HG02852 (cell line): ENCODE measurements at regions not wholly inside any gene's neighbourhood (a gene's known extent, or its start where the extent isn't known, plus 50 kb on each side); places are given as distances from the start of the nearest gene placed in this dataset.

Experiments
- ATAC-seq: cut with Tn5 transposase; IDR thresholded peaks from one replicate; pipeline ENCODE4 v1.9.1; 2021; ENCODE audit warnings: mild to moderate bottlenecking, moderate library complexity; ENCODE audit not compliant: unreplicated experiment

DNA sequence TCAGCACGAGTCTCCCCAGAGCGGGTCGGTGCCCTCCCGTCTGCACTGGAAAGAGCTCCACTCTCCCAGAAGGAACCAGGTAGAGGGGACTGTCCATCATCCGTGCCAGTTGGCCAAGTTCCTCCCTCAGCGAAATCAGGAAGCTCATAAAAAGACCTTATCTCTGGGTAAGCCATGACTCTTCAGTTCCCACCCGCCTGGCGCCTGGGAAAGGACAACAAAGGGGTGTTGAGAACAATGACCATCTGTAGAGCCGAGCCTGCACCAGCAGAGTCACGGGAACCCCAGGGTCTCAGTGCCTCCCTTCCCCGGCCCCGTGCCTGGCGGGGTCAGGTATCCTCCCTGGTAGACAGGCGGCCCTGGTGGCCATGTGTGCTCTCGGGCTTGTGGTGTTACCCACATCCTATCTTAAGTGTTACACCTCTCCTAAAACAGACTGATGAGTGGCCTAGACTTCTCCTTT is 190.7 kb downstream of the AXIN2 start:
- ATAC-seq, result no peak

DNA sequence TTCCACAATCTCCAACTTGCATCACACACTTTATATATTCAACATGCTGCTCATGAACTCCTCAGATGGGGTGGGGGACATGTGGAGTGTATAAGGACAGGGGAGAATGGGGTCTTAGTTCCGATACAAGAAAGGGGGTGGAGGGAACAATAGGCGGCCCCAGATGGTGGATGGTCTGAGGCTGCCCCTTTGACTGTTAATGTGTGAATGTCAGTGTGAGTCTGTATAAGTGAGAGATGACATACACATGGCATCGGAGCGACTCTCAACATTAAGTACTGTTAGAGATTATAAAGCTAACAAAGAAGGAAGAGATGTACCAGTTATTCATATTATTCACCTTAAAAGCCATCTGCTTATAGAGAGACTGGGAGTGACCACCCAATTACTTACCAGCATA is 193.1 kb downstream of the AXIN2 start:
- no peak for ATAC-seq

DNA sequence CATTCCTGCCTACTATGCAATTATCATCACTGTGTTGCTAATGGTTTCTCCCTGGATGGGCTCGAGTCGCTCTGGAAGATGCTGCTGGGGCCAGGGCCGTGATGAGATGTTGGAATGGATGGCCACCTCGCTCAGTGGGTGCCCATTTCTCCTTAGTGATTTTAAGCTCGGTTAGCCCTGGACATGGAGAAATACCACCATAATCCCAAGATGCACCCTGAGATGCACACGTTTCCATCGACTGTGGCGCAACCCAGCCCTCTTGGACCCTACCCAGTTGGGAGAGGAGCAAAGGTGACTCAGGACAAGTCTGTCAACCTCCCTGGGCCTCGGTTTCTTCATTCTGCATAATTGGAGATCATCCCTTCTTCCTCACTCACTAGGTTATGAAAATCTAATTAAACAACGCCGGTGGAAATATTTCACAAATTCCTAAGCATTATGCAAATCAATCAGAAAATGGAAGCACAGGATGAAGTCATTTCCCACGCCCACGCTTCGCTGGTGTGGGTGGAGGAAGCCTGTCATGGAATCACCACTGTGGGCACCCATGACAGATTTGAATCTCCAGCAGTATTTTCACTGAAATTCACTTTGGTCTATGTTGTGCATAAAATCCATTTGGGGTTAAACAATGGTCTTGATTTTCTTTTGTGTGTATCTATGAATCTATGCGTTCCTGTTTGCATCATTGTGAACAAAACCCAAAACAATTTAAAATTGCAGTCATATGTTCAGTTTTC is 195.2 kb downstream of the AXIN2 start:
- ATAC-seq, result no peak

DNA sequence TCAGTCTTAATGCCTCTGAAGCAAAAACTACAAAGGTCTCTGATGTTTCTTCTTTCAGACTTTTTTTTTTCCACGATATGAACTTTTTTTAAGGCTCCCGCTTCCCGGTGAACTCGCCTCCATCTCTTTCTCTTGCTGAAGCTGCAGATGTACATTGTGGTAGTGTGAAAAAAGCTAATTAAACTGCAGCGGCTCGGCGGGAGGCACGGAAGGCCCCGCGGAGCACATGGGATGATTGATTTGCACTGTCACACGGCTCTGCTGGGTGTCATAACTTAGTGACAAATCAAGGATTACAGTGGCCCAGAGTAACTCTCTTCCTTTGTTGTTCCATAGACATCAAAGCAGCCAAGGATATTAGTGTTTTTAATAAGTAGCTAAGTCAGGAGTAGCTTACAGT is 196.3 kb downstream of the AXIN2 start:
- no peak for ATAC-seq

DNA sequence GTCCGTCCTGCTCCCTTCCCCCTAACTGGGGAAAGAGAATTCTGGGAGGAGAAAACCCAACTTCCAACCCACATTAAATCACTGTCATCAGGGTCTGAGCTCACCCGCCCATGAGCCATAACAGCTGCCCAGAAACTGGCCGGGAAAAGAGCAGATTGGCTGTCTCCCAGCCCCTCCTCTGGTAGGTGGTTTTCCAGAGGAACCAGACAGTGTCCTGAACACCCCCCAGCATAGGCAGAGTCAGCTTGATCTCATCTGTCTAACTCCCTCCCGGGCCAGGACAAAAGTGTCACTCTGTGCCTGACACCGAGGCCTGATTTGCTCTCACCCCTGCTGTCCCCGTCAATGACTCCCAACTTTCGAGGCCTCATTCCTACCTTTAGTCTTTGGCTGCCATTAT is 197.0 kb downstream of the AXIN2 start:
- no peak for ATAC-seq

DNA sequence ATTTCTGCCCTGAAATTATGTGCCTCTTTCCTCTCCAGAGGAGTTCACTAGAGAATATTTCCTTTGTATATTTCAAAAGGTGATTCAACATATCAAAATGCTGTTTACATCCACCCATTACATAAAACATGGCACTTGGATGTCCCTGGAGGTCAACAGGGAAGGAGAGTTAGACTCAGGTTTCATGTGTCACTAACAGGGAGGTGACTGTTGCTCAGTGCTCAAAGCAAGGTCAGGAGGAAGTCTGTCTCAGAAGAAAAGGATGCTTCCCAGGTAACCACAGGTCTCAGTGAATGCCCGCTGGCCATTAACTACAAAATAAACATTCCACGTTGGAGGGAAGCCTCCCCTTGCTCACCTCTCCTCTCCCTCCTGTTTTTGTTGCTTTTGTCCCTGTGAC is 198.6 kb downstream of the AXIN2 start:
- ATAC-seq, result no peak

DNA sequence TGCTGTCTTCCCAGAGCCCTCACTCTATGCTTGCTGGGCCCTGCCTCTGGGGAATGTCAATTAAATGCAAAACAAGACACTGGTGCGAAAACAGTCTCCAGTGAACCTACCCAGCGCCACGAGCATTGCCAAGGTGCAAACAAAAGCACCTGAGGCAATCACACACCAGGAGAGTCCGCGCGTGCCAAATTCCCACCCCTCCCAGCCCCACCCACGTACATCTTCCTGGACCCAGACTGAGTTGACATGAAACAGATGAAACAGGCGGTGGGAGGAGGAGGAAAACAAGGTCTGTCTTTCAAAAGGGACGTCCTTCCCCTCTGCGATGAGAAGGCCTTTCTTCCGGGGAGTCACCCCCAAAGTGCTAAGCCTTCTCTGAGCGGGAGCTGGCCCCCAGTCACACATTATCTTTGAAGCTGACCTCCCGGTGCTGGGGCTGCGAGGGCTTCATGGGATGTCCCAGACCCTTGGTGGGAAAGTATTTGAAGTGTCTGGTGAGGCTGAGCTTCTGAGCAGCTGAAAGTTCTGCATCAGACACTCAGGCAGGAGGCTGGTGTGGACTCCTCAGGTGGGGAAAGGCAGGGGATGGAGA is 200.4 kb downstream of the AXIN2 start:
- ATAC-seq, result no peak

DNA sequence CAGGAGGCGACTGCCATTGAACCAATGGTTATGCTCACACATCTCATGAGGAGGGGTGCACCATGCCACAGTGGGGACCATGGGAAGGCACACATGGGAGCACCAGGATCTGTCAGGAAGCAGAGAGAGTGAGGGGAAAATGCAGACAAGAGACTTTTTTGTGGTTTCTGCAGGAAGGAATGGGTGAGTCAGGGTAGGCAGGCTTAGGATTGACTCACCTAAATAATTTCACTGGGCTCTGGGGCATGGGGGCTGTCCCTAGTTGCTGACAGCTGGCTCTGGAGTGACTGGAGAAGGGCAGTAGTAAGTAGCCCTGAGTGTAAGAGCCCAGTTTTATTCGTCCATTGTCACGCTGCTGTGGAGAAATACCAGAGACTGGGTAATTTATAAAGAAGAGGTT is 202.4 kb downstream of the AXIN2 start:
- no peak for ATAC-seq

DNA sequence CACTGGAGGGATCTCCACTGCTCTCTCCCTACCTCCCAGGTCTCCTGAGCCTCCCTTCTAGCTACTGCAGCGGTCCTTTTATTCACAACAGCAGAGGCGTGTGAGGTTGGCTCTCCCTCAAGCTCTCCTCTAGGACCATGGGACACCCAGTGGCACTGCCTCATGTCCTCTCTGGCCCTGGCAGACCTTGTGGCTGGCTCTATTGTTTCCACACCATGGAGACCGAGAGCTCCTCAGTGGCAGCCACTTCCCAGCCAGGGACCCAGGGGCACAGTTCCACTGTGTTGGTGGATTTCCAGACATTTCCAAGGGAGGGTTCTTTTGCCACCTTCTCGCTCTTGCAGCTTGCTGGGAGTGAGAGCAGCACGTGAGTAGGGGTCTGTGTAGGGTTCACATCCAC is 204.9 kb downstream of the AXIN2 start:
- ATAC-seq, result no peak

DNA sequence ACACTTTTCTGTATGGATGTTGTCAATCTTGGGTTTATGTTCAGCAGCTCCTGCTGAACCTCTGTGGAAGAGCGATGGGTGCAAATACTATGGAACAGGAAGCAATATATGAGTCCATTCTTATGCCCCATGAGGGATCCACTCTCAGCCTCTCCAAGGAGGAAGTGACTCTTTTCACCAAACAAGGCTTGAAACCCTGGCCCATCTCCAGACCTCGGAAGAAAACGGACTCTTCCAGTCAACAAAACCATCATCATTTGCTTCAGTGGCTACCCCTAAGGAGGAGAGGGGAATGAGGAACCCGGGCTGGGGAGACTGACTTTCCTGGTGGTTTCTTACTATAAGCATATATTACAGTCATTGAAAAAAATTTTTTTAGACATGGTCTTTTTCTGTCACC is 206.2 kb downstream of the AXIN2 start:
- ATAC-seq, result no peak

DNA sequence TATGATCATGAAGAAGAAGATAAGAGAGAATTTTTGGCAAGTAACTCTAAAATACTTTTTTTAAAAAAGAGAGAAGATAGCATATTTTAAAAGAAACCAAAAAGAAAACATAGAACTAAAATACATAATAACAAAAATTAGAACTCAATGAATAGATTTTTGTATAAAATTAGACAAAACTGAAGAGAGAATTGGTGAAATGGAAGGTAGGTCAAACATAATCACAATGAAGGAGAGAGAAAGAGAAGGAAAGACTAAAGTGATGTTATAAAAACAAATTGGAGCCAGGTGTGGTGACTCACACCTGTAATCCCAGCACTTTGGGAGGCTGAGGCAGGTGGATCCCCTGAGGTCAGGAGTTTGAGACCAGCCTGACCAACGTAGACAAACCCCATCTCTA is 211.5 kb downstream of the AXIN2 start:
- ATAC-seq, result no peak

DNA sequence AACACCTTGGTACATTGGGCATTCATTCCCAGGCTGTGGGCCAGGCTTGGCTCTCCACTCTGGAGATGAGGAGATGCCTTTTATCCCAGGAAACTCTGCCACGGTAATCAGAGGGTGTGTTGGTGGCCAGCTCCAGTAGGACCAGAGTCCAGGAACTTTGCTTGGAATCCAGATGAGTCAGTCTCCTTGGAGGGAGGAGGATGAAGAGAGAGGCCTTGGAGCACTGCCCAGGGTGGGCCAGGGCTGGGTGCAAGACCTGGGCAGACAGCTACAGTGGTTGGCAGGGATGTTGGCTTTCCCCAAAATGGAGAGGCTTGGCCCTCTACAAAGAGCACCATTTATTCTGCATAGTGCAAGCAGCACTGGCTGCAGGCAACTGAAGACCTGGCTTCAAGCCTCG is 209.0 kb downstream of the RGS9 start:
- no peak for ATAC-seq

DNA sequence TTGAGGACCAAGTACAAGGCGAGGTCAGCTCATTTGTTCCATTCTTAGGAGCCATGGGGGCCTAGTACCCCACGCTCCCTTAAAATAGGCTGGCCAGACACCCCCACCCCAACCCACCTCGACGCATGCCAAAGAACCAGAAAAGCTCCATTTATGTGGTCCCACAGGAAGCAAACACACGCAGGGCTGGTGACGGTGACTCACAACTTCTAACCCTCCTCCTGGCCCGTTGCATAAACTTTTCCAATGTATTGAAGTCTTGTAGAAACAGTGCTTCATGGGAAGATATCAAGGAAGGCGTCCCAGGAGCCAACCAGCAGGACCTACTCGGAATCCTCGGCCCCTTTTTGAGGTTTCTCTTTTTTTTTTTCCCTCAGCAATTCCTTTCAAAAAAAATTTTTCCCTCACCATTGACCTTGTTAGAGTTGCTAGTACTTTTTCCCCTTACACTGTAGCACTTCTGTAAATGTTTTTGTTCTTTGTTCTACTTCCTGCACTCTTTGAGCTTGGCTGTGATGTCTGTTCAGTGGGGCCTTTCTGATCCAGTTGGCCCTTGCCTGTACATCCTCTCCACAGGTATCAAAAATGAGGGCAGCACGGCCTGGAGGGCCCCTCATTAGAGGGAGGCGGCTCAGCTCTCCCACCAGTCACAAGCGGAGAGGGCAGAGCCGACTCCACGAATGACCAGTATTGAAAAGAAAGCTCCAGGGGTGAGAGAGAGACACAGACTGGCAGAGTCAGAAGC is 208.3 kb downstream of the RGS9 start:
- no peak for ATAC-seq

DNA sequence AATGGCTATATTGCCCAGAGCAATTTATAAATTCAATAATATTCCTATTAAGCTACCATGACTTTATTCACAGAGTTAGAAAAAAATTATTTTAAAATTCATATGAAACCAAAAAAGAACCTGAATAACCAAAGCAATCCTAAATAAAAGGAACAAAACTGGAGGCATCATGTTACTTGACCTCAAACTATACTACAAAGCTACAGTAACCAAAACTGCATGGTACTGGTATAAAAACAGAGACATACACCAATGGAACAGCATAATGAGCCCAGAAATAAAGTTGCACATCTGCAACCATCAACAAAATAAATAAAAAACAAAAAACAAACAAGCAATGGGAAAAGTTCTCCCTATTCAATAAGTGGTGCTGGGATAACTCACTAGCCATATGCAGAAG is 203.2 kb downstream of the RGS9 start:
- no peak for ATAC-seq

DNA sequence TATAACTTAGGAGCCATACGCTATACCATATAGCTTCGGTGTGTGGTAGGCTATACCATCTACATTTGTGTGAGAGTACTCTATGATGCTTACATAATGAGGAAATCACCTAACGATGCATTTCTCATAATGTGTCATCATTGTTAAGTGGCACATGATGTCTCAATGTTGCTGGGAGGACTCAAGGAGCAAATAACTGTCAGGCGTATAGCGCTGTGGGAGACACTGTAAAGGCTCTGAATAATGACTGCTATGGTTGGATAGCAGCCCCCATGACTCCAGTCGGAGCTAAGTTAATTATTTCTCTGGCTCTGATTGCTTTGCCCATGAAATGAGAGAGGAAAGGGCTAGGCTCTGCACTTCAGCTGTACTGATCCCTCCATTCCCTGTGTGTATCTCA is 197.2 kb downstream of the RGS9 start:
- no peak for ATAC-seq

DNA sequence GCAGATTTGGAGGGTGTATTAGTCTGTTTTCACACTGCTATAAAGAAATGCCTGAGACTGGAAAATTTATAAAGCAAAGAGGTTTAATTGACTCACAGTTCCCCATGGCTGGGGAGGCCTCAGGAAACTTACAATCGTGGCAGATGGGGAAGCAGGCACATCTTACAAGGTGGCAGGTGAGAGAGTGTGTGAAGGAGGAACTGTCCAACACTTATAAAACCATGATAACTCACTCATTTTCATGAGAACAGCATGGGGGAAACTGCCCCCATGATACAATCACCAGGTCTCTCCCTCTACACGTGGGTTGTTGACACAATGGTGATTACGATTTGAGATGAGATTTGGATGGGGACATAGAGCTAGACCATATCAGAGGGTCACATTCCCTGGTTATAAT is 195.6 kb downstream of the RGS9 start:
- no peak for ATAC-seq

DNA sequence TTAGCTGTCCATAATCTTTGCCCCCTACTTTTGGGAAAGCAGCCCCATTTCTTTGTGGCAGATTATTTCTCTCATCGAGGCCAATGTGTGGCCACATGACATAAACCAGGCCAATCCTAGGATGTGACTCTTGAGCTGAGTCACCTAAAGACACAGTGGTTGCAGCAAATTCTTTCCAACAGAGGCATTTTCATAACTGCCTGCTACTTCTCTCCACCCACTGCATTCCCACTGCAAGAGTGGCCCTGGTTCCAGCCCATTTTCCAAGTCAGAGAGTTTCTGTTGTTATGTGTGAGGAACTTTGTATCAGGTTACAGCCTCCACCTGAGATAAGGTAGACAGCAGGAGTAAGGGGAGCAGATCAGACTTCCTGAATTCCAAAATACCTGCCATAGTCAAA is 195.2 kb downstream of the RGS9 start:
- ATAC-seq, result no peak

DNA sequence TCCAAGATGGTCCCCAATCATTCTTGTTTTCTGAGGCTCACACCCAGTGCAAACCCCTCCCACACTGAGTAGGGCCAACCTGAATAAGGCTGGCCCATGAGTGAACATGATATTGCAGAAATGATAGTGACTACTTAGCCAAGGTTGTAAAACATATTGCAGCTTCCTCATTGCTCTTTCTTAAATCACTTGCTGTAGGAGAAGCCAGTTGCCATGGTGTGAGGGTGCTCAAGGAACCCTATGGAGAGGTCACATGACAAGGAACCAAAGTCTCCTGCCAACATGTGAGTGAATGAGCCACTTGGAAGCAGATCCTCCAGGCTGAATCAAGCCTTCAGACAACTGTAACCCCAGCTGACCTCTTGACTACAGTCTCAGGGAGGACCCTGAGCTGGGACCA is 191.4 kb downstream of the RGS9 start:
- no peak for ATAC-seq

DNA sequence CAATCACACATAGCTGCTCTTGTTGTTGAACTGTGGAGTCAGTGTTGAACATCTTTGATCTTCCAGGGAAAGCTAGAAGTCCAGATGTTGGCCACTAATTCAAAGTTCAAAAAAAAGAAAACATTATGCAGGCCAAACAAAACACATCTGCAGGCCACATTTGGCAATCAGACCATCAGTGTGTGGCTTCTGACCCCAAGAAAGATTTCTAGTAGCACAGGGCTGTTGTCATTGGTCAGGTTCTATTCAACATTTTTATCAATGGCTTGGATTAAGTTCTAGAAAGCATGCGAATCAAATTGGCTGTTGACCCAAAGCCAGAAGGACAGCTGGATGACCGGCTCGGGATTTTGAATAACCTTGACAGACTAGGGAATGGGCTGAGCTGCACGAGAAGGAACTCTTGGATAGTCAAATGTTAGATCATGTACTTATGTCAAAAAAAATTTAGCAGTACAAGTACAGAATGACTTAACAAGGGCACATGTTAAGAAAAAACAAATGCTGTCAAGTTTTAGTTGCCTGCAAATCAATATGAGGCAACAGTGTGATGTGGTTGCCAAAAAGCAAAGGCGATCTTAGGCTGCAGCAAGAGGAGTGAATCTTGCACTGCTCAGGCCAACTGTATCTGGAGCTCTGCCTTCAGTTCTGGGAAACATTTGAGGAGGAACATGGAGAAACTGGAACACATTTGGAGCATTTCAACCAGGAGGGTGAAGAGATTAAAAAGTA is 187.6 kb downstream of the RGS9 start:
- ATAC-seq, result no peak

DNA sequence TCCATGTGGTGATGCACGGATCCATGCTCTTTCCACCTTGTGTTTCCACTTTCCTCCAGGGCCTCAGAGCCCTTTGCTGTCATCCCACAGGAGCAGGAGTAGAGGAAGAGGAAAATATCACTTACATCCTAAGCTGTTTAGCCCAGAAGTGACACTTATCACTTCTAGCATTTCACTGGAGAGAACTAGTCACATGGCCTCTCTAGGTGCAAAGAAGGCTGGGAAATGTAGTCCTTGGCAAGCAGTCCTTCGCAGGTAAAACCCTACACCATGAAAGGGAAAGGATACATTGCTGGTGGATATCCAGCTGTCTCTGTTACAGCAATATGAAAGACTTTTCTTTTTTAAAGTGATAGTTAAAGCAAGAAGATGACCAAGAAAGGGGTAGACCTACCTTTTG is 185.9 kb downstream of the RGS9 start:
- no peak for ATAC-seq

DNA sequence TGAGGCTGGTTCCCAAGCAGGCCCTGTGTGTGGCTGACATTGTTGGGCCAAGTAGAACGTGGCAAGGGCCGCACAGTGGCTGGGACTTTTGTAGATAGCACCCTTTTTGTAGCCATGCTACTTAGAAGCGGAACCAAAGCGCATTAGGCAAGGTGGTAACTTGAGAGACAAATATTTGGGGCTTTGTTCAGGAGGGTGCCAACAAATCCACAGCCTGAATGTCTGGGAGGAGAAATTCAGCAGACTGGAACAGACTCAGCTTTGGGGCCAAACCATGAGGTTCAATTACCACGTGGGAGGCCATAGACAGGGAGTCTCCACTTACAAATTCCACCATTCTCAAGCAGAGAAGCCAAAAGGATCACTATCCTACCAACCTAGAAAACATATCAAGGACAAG is 183.7 kb downstream of the RGS9 start:
- ATAC-seq, result no peak

DNA sequence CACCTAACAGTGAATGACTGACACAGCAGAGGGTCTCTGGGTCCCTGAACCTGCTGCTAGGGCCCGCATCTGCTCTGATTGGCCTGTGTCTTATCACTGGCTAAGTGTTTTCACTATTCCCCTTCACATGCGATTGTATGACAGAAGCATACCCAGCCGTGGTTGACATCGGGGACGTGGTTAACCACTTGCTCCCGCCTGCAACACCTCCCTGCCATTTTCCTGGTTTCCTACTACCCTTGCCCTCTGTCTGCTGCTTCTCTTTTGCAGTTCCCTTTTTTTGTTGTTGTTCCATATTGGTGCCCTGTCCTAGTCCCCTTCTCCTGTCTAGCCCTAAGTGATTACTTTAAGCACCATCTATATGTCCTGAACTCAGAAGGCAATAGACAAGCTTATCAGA is 177.0 kb downstream of the RGS9 start:
- no peak for ATAC-seq
